Neuronal stem cell (in vitro differentiated cells): ENCODE measurements at regions not wholly inside any gene's neighbourhood (a gene's known extent, or its start where the extent isn't known, plus 50 kb on each side); places are given as distances from the start of the nearest gene placed in this dataset.
A peak's percentile ranks its signal among the peaks of the same experiment; 100 is the strongest.
"Not testable (repeated sequence)": the region's sequence is repeated elsewhere in the genome, so short reads cannot be mapped to it uniquely, and the experiment has no call there.

Experiments
- DNase-seq: peaks from one replicate; pipeline ENCODE4 v3.0.0-alpha.2; 2013; ENCODE audit warnings: low spot score
- H2AFZ ChIP-seq: one replicate; pipeline ENCODE4 v1.6.1; 2013; ENCODE audit warnings: mild to moderate bottlenecking, low read length, inconsistent platforms
- H2AK5ac ChIP-seq: 2 replicates; pipeline ENCODE4 v1.6.1; 2013; ENCODE audit warnings: low read depth, mild to moderate bottlenecking, inconsistent platforms, low read length, moderate library complexity, mixed read lengths
- H2BK120ac ChIP-seq: 2 replicates; pipeline ENCODE4 v1.6.1; 2013; ENCODE audit warnings: low read depth, mild to moderate bottlenecking, inconsistent platforms, low read length, moderate library complexity, mixed read lengths
- H2BK12ac ChIP-seq: one replicate; pipeline ENCODE4 v1.6.1; 2013; ENCODE audit warnings: low read length, inconsistent platforms
- H2BK15ac ChIP-seq: 2 replicates; pipeline ENCODE4 v1.6.1; 2013; ENCODE audit warnings: mild to moderate bottlenecking, low read length, inconsistent platforms, mixed read lengths
- H2BK5ac ChIP-seq: one replicate; pipeline ENCODE4 v1.6.1; 2013; ENCODE audit warnings: inconsistent platforms, mild to moderate bottlenecking, low read length, moderate library complexity
- H3K14ac ChIP-seq: one replicate; pipeline ENCODE4 v1.6.1; 2013; ENCODE audit warnings: low read length, inconsistent platforms
- H3K18ac ChIP-seq: 2 replicates; pipeline ENCODE4 v1.6.1; 2013; ENCODE audit warnings: low read length, inconsistent platforms
- H3K23ac ChIP-seq: 2 replicates; pipeline ENCODE4 v1.6.1; 2013; ENCODE audit warnings: low read depth, mild to moderate bottlenecking, mixed read lengths, low read length, inconsistent platforms; ENCODE audit not compliant: poor library complexity
- H3K27ac ChIP-seq: replicated peaks from 3 replicates; pipeline ENCODE4 v1.5.1; 2013; ENCODE audit warnings: low read length, inconsistent platforms
- H3K27me3 ChIP-seq, 3 experiments: 2 replicates each; pipeline ENCODE4 v1.6.1; 2013; ENCODE audit warnings: low read length in 3 of 3, mild to moderate bottlenecking in 2 of 3, inconsistent platforms in 1 of 3, low read depth in 1 of 3, mixed read lengths in 1 of 3, moderate library complexity in 1 of 3; ENCODE audit not compliant: control insufficient read depth in 3 of 3, insufficient read depth in 3 of 3
- H3K36me3 ChIP-seq, 2 donors: replicated peaks in 1 of 2; 2 replicates each; pipeline ENCODE4 v1.6.1; 2013; ENCODE audit warnings: low read length in 2 of 2; ENCODE audit not compliant: control insufficient read depth in 2 of 2, insufficient read depth in 2 of 2
- H3K4ac ChIP-seq: 2 replicates; pipeline ENCODE4 v1.6.1; 2013; ENCODE audit warnings: inconsistent platforms, mild to moderate bottlenecking, low read length, moderate library complexity
- H3K4me1 ChIP-seq, 2 donors: 1 replicate in 1 of 2; 2 replicates in 1 of 2; pipeline ENCODE4 v1.6.1; 2013; ENCODE audit warnings: low read length in 2 of 2, low read depth in 1 of 2; ENCODE audit not compliant: control insufficient read depth in 2 of 2, insufficient read depth in 1 of 2
- H3K4me2 ChIP-seq: one replicate; pipeline ENCODE4 v1.6.1; 2013; ENCODE audit warnings: mild to moderate bottlenecking, low read length, inconsistent platforms; ENCODE audit not compliant: insufficient read depth, poor library complexity, severe bottlenecking
- H3K4me3 ChIP-seq, 2 donors: 2 replicates each; pipeline ENCODE4 v1.5.1; 2013; ENCODE audit warnings: low read length in 2 of 2, mild to moderate bottlenecking in 2 of 2, inconsistent platforms in 1 of 2, moderate library complexity in 1 of 2
- H3K79me1 ChIP-seq: one replicate; pipeline ENCODE4 v1.6.1; 2013; ENCODE audit warnings: low read depth, mild to moderate bottlenecking, inconsistent platforms, low read length, moderate library complexity
- H3K9ac ChIP-seq: one replicate; pipeline ENCODE4 v1.6.1; 2013; ENCODE audit warnings: mild to moderate bottlenecking, low read depth, low read length, inconsistent platforms; ENCODE audit not compliant: poor library complexity
- H3K9me3 ChIP-seq, 2 donors: replicated peaks in 1 of 2; 2 replicates each; pipeline versions ENCODE3 to v1.6.1; 2013; ENCODE audit warnings: low read length in 2 of 2, mild to moderate bottlenecking in 2 of 2, inconsistent platforms in 1 of 2, low read depth in 1 of 2, mixed read lengths in 1 of 2, moderate library complexity in 1 of 2; ENCODE audit not compliant: control insufficient read depth in 2 of 2, insufficient read depth in 1 of 2
- H4K8ac ChIP-seq: one replicate; pipeline ENCODE4 v1.6.1; 2013; ENCODE audit warnings: low read depth, mild to moderate bottlenecking, inconsistent platforms, low read length, moderate library complexity
- H4K91ac ChIP-seq: one replicate; pipeline ENCODE4 v1.6.1; 2013; ENCODE audit warnings: low read length, low read depth, mild to moderate bottlenecking, inconsistent platforms; ENCODE audit not compliant: poor library complexity
- WGBS, 2 donors: extraction: QIAGEN DNeasy Blood & Tissue Kit; methylation state at CpG; one replicate each; pipeline ENCODE4 v1.1.7; 2013; ENCODE audit warnings: missing lambda C conversion rate in 2 of 2, mixed read lengths in 1 of 2; ENCODE audit not compliant: insufficient read length in 2 of 2, insufficient replicate concordance in 1 of 2; ENCODE audit errors: extremely low coverage in 2 of 2; 5-methylcytosine and 5-hydroxymethylcytosine counted together

DNA sequence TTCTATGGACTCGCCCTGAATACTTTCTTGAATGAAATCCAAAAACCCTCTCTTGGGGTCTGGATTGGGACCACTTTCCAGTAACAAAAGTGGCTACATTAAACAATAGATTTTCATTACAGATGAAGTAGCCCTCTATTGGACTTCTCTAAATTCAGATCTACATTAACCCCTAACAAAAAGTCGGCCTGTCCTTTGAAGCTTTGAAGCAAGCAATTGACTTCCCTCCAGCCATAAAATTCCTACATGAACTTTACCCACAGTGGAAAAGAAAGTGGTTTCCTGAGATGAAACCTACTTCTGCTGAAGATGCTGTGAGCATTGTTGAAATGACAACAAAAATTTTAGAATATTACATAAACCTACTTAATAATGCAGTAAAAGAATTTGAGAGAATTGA, 967.1 kb upstream of the ROBO1 start:
- Histone ChIP-seq H3K27ac (no peak overlapping the region), H3K9ac (no peak overlapping the region), H3K4me3 (no peak overlapping the region), H3K9me3 (no peaks in the 10 kb centered on the region), H2BK5ac (no peak overlapping the region), H2BK12ac (no peak overlapping the region), H2AFZ (peak overlapping the region; percentile 68), H3K18ac (no peak overlapping the region), H3K14ac (no peak overlapping the region), H4K91ac (no peak overlapping the region), H3K79me1 (no peaks in the 10 kb centered on the region), H3K27me3 (no peaks in the 10 kb centered on the region), H3K36me3 (no peaks in the 10 kb centered on the region), H2AK5ac (no peak overlapping the region), H3K23ac (no peak overlapping the region), H2BK15ac (no peak overlapping the region), H4K8ac (no peak overlapping the region), H3K4me2 (no peak overlapping the region), H3K4me1 (peaks cover 0 to 8% of the 10 kb centered on the region in 2 donors), H3K4ac (no peak overlapping the region), H2BK120ac (no peak overlapping the region)
- no CpG with 5 or more reads among the region's 2 CpGs for WGBS, 2 donors
- DNase-seq: no peak

DNA sequence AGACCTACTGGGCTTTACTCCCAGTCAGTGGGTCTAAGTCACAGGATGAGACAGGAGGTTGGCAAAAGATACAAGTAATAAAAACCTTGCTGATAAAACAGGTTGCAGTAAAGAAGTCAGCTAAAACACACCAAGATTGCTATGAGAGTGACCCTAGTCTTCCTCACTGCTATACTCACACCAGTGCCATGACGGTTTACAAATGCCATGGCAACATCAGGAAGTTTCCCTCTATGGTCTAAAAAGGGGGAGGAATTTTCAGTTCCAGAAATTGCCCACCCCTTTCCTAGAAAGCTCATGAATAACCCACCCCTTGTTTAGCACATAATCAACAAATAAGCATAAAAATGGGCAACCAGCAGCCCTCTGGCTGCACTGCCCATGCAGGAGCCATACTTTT, 966.7 kb upstream of the ROBO1 start:
- H2AFZ ChIP-seq: peak overlapping the region; percentile 68
- no peak overlapping the region for H3K4me3 ChIP-seq
- DNase-seq: no peak
- H3K4me1 ChIP-seq: peaks cover 0 to 8% of the 10 kb centered on the region in 2 donors
- H4K91ac ChIP-seq: no peak overlapping the region
- no peak overlapping the region for H3K23ac ChIP-seq
- H3K14ac ChIP-seq: no peak overlapping the region
- H3K9me3 ChIP-seq: no peaks in the 10 kb centered on the region
- H2BK12ac ChIP-seq: no peak overlapping the region
- H3K4me2 ChIP-seq: no peak overlapping the region
- H3K36me3 ChIP-seq: no peaks in the 10 kb centered on the region
- H2BK5ac ChIP-seq: no peak overlapping the region
- H2BK15ac ChIP-seq: no peak overlapping the region
- H3K4ac ChIP-seq: no peak overlapping the region
- H3K18ac ChIP-seq: no peak overlapping the region
- no peak overlapping the region for H2AK5ac ChIP-seq
- H4K8ac ChIP-seq: no peak overlapping the region
- WGBS, 2 donors: no CpG with 5 or more reads among the region's 1 CpG
- H3K27me3 ChIP-seq: no peaks in the 10 kb centered on the region
- no peak overlapping the region for H3K27ac ChIP-seq
- H3K79me1 ChIP-seq: no peaks in the 10 kb centered on the region
- no peak overlapping the region for H3K9ac ChIP-seq
- no peak overlapping the region for H2BK120ac ChIP-seq

- H3K36me3 ChIP-seq: no peaks in the 10 kb centered on the region
- no peak overlapping the region for H3K18ac ChIP-seq
- peak overlapping the region; percentile 68 for H2AFZ ChIP-seq
- H2BK15ac ChIP-seq: no peak overlapping the region
- no peak overlapping the region for H2BK5ac ChIP-seq
- H2AK5ac ChIP-seq: no peak overlapping the region
- no peaks in the 10 kb centered on the region for H3K9me3 ChIP-seq
- no peak overlapping the region for H3K4me2 ChIP-seq
- no peaks in the 10 kb centered on the region for H3K79me1 ChIP-seq
- peaks cover 0 to 8% of the 10 kb centered on the region in 2 donors for H3K4me1 ChIP-seq
- no CpG with 5 or more reads among the region's 5 CpGs for WGBS, 2 donors
- no peak overlapping the region for H3K9ac ChIP-seq
- no peak for DNase-seq
- H3K14ac ChIP-seq: no peak overlapping the region
- H3K4me3 ChIP-seq: no peak overlapping the region
- no peak overlapping the region for H2BK120ac ChIP-seq
- H3K4ac ChIP-seq: no peak overlapping the region
- H4K91ac ChIP-seq: no peak overlapping the region
- H3K27ac ChIP-seq: no peak overlapping the region
- H3K27me3 ChIP-seq: no peaks in the 10 kb centered on the region
- no peak overlapping the region for H2BK12ac ChIP-seq
- no peak overlapping the region for H4K8ac ChIP-seq
- no peak overlapping the region for H3K23ac ChIP-seq
These were observed 965.9 kb upstream of the ROBO1 start for GRCh38 chr3:80733522-80734176.

DNA sequence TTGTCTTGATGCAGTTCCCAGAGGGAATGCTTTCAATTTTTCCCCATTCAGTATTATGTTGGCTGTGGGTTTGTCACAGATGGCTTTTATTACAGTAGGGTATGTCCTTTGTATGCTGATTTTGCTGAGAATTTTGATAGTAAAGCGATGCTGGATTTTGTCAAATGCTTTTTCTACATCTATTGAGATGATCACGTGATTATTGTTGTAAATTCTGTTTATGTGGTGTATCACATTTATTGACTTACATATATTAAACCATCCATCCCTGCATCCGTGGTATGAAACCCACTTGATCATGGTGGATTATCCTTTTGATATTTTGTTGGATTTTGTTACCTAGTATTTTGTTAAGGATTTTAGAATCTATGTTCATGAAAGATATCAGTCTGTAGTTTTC, 959.8 kb upstream of the ROBO1 start:
- not testable (repeated sequence) for H3K4me3 ChIP-seq, H2BK12ac ChIP-seq, H3K79me1 ChIP-seq, H4K8ac ChIP-seq, H2AFZ ChIP-seq, H3K4me2 ChIP-seq, H2AK5ac ChIP-seq, H3K36me3 ChIP-seq, H3K18ac ChIP-seq, DNase-seq, H2BK15ac ChIP-seq, H3K27me3 ChIP-seq, H2BK120ac ChIP-seq, H3K14ac ChIP-seq, H3K9me3 ChIP-seq, H3K4me1 ChIP-seq, H3K23ac ChIP-seq, H4K91ac ChIP-seq, H2BK5ac ChIP-seq, H3K4ac ChIP-seq, H3K9ac ChIP-seq, H3K27ac ChIP-seq
- no CpG with 5 or more reads among the region's 3 CpGs for WGBS, 2 donors
